A549 (cell line): ENCODE measurements at regions not wholly inside any gene's neighbourhood (a gene's known extent, or its start where the extent isn't known, plus 50 kb on each side); places are given as distances from the start of the nearest gene placed in this dataset.

Experiments
- ATAC-seq, 2 experiments: fragments of 200-7000 bp in 1 of 2; fragments of >200 bp in 1 of 2; cut with Nextera tagmentation in 1 of 2; cut with Tn5 transposase in 1 of 2; 3 replicates each; pipeline versions ENCODE4 v1.8.0 to v1.9.1; 2018 to 2020; ENCODE audit warnings: mild to moderate bottlenecking in 1 of 2, moderate library complexity in 1 of 2
- CTCF ChIA-PET: fragments of 300-600 bp; sonication (Branson Sonifier 250); formaldehyde crosslinking; extraction: SDS; loops from one replicate; lab custom pipeline; 2021; ENCODE audit warnings: antibody characterized with exemption, inconsistent platforms; lab: Yijun Ruan, JAX
- POLR2A ChIA-PET: fragments of 350-600 bp; formaldehyde crosslinking; extraction: SDS; loops from one replicate; lab custom pipeline; 2021; ENCODE audit warnings: antibody characterized with exemption, inconsistent platforms; lab: Yijun Ruan, JAX
- DNase-seq, 2 experiments: peaks; one replicate each; pipeline versions ENCODE4 v3.0.0 to v3.0.0-alpha.2; 2011 to 2016; ENCODE audit warnings: low read depth in 1 of 2, low spot score in 1 of 2
- FAIRE-seq: peaks from 2 replicates; lab custom pipeline; 2011; peaks lifted over from hg19 to GRCh38; lab: Jason Lieb, UNC
- H3K27ac ChIP-seq, 2 experiments: fragments of >200 bp; sonication (Bioruptor Twin); formaldehyde crosslinking; 3 replicates each; pipeline ENCODE4 v1.5.1; 2016 to 2017
- H3K4me1 ChIP-seq: fragments of >200 bp; sonication (Bioruptor Twin); formaldehyde crosslinking; 3 replicates; pipeline ENCODE4 v1.6.1; 2016
- H3K4me2 ChIP-seq: fragments of >200 bp; sonication (Bioruptor Twin); formaldehyde crosslinking; 3 replicates; pipeline ENCODE4 v1.6.1; 2016
- H3K4me3 ChIP-seq: fragments of >200 bp; sonication (Bioruptor Twin); formaldehyde crosslinking; 3 replicates; pipeline ENCODE4 v1.5.1; 2016
- H3K9me3 ChIP-seq: fragments of >200 bp; sonication (Bioruptor Twin); formaldehyde crosslinking; 3 replicates; pipeline ENCODE4 v1.6.1; 2016
- BCL3 ChIP-seq: fragments of >200 bp; sonication (Bioruptor Twin); formaldehyde crosslinking; IDR thresholded peaks from 3 replicates; pipeline ENCODE4 v1.6.1; 2016
- CHD4 ChIP-seq: fragments of 200-600 bp; sonication (generic); IDR thresholded peaks from 2 replicates; pipeline ENCODE4 v1.6.1; 2016; ENCODE audit warnings: antibody characterized with exemption, mild to moderate bottlenecking, borderline replicate concordance
- CTCF ChIP-seq: fragments of >200 bp; sonication (Bioruptor Twin); formaldehyde crosslinking; IDR thresholded peaks from 3 replicates; pipeline ENCODE4 v1.5.1; 2016
- E2F6 ChIP-seq: IDR thresholded peaks from 2 replicates; pipeline ENCODE4 v1.6.1; 2012; ENCODE audit warnings: low read depth, borderline replicate concordance
- EHMT2 ChIP-seq: fragments of 200-600 bp; sonication (generic); IDR thresholded peaks from 2 replicates; pipeline ENCODE4 v1.6.1; 2016; ENCODE audit warnings: antibody characterized with exemption, low read depth, mild to moderate bottlenecking, moderate library complexity
- ELK1 ChIP-seq: fragments of 150-350 bp; IDR thresholded peaks from 2 replicates; pipeline ENCODE4 v1.6.1; 2014; ENCODE audit warnings: low read depth, mild to moderate bottlenecking, low read length
- ESRRA ChIP-seq: fragments of 150-350 bp; IDR thresholded peaks from 2 replicates; pipeline ENCODE4 v1.6.1; 2014; ENCODE audit warnings: mild to moderate bottlenecking, low read length, borderline replicate concordance
- FOSL2 ChIP-seq, 2 experiments: fragments of 450-650 bp in 1 of 2; fragments of >200 bp in 1 of 2; sonication (Bioruptor Twin) in 1 of 2; formaldehyde crosslinking; IDR thresholded peaks; 2 replicates each; pipeline versions ENCODE4 v1.5.0 to v1.6.1; 2016 to 2020; ENCODE audit warnings: mild to moderate bottlenecking in 1 of 2, moderate library complexity in 1 of 2
- FOXS1 ChIP-seq: fragments of 250-450 bp; sonication (Bioruptor Pico); IDR thresholded peaks from 2 replicates; pipeline ENCODE4 v1.5.0; 2020; ENCODE audit warnings: mild to moderate bottlenecking, moderate library complexity
- HDAC2 ChIP-seq: fragments of 200-600 bp; sonication (generic); IDR thresholded peaks from 2 replicates; pipeline ENCODE4 v1.6.1; 2016
- HOXB13 ChIP-seq: fragments of 250-450 bp; sonication (Bioruptor Pico); IDR thresholded peaks from 2 replicates; pipeline ENCODE4 v1.5.0; 2020; ENCODE audit warnings: low read depth, mild to moderate bottlenecking, moderate library complexity
- JUN ChIP-seq, 2 experiments: fragments of >200 bp; sonication (Bioruptor Twin); formaldehyde crosslinking; IDR thresholded peaks; 2 replicates in 1 of 2; 3 replicates in 1 of 2; pipeline ENCODE4 v1.6.1; 2016 to 2017
- KDM1A ChIP-seq: fragments of 200-600 bp; sonication (generic); IDR thresholded peaks from 2 replicates; pipeline ENCODE4 v1.6.1; 2016; ENCODE audit warnings: low read depth, mild to moderate bottlenecking
- MYC ChIP-seq: IDR thresholded peaks from 2 replicates; pipeline ENCODE4 v1.6.1; 2012; ENCODE audit warnings: mild to moderate bottlenecking, inconsistent platforms, low read length, improper control_type of control experiment, borderline replicate concordance
- NR3C1 ChIP-seq: fragments of >200 bp; sonication (Bioruptor Twin); formaldehyde crosslinking; IDR thresholded peaks from 3 replicates; pipeline ENCODE4 v1.6.1; 2017
- POLR2AphosphoS2 ChIP-seq: conservative IDR thresholded peaks from 2 replicates; pipeline ENCODE4 v1.6.1; 2012; ENCODE audit warnings: low read length, improper control_type of control experiment, inconsistent platforms
- RARB ChIP-seq: fragments of 250-450 bp; sonication (Bioruptor Pico); IDR thresholded peaks from 2 replicates; pipeline ENCODE4 v1.8.0; 2021; ENCODE audit warnings: mild to moderate bottlenecking, moderate library complexity
- SREBF2 ChIP-seq: fragments of 450-650 bp; IDR thresholded peaks from 2 replicates; pipeline ENCODE4 v1.6.1; 2014; ENCODE audit warnings: mild to moderate bottlenecking, moderate library complexity
- TP53 ChIP-seq: fragments of 250-450 bp; sonication (Bioruptor Pico); IDR thresholded peaks from 2 replicates; pipeline ENCODE4 v1.5.0; 2021; ENCODE audit warnings: mild to moderate bottlenecking, moderate library complexity
- USF2 ChIP-seq: fragments of 450-650 bp; IDR thresholded peaks from 2 replicates; pipeline ENCODE4 v1.6.1; 2014; ENCODE audit warnings: antibody characterized with exemption
- WGBS: methylation state at CpG from one replicate; pipeline ENCODE4 v1.1.6; 2017; ENCODE audit errors: missing lambda C conversion rate; 5-methylcytosine and 5-hydroxymethylcytosine counted together
- TF ChIP-seq, protein P1 (sequence below): fragments of 250-450 bp; sonication (Bioruptor Pico); IDR thresholded peaks from 2 replicates; pipeline ENCODE4 v1.5.0; 2021; ENCODE audit warnings: mild to moderate bottlenecking, moderate library complexity, borderline replicate concordance
- TF ChIP-seq, protein P2 (sequence below): fragments of 250-450 bp; sonication (Bioruptor Pico); IDR thresholded peaks from 2 replicates; pipeline ENCODE4 v1.5.0; 2020; ENCODE audit warnings: low read depth, mild to moderate bottlenecking, moderate library complexity

- Histone ChIP-seq H3K9me3 (no peaks in the 10 kb centered on the region), H3K27ac (no peak overlapping the region), H3K4me3 (no peak overlapping the region), H3K4me1 (no peaks in the 10 kb centered on the region; the same call in 2 of the 3 replicates), H3K4me2 (no peak overlapping the region)
- TF ChIP-seq MYC: no peak
- no peak for TF ChIP-seq JUN (IDR thresholded peaks at IDR 0.05)
- TF ChIP-seq E2F6: no peak
- no peak for TF ChIP-seq BCL3
- no peak for TF ChIP-seq ELK1
- no peak for TF ChIP-seq USF2
- no peak for TF ChIP-seq TP53 (CRISPR knock-in tag)
- TF ChIP-seq CTCF: no peak
- TF ChIP-seq FOSL2 (IDR thresholded peaks at IDR 0.05): no peak
- TF ChIP-seq FOSL2 (CRISPR knock-in tag; IDR thresholded peaks at IDR 0.05): no peak
- no peak for TF ChIP-seq NR3C1
- TF ChIP-seq EHMT2: no peak
- TF ChIP-seq, protein P1, sequence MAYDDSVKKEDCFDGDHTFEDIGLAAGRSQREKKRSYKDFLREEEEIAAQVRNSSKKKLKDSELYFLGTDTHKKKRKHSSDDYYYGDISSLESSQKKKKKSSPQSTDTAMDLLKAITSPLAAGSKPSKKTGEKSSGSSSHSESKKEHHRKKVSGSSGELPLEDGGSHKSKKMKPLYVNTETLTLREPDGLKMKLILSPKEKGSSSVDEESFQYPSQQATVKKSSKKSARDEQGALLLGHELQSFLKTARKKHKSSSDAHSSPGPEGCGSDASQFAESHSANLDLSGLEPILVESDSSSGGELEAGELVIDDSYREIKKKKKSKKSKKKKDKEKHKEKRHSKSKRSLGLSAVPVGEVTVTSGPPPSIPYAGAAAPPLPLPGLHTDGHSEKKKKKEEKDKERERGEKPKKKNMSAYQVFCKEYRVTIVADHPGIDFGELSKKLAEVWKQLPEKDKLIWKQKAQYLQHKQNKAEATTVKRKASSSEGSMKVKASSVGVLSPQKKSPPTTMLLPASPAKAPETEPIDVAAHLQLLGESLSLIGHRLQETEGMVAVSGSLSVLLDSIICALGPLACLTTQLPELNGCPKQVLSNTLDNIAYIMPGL (CRISPR knock-in tag): no peak
- no peak for TF ChIP-seq CHD4
- TF ChIP-seq ESRRA: no peak
- DNase-seq (no peak), ATAC-seq (no peak), FAIRE-seq (no peak)
- ChIA-PET POLR2A (no interaction called here), CTCF (interaction anchor here (1.6 kb wide), 1 partner anchor 61 kb away, joined by 5 read pairs; no protein-coding TSS in a partner anchor)
- 61% methylated on average over 16 of the region's 16 CpGs for WGBS
Observed at GRCh38 chr13:111005808-111006505, 91.1 kb upstream of the ANKRD10 start.

- ATAC-seq (peak; percentile 43 to 50; a peak in 2 of 6 replicates), DNase-seq (peak; percentile 2 to 31), FAIRE-seq (no peak)
- WGBS: 53% methylated on average over 6 of the region's 6 CpGs
- TF ChIP-seq KDM1A (no peak), SREBF2 (no peak), EHMT2 (no peak), FOXS1 (CRISPR knock-in tag) (no peak), HOXB13 (CRISPR knock-in tag) (no peak), ESRRA (no peak), HDAC2 (no peak), RARB (no peak), POLR2AphosphoS2 (no peak)
- TF ChIP-seq, protein P2, sequence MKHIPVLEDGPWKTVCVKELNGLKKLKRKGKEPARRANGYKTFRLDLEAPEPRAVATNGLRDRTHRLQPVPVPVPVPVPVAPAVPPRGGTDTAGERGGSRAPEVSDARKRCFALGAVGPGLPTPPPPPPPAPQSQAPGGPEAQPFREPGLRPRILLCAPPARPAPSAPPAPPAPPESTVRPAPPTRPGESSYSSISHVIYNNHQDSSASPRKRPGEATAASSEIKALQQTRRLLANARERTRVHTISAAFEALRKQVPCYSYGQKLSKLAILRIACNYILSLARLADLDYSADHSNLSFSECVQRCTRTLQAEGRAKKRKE (CRISPR knock-in tag): no peak
- CTCF ChIA-PET: interaction anchor here (1.6 kb wide), 1 partner anchor 62 kb away, joined by 5 read pairs; no protein-coding TSS in a partner anchor
- Histone ChIP-seq H3K9me3 (no peaks in the 10 kb centered on the region), H3K4me3 (no peak overlapping the region), H3K27ac (no peak overlapping the region), H3K4me2 (no peak overlapping the region), H3K4me1 (no peaks in the 10 kb centered on the region; the same call in 2 of the 3 replicates)
- POLR2A ChIA-PET: no interaction called here
Observed at GRCh38 chr13:111005364-111005763, 90.5 kb upstream of the ANKRD10 start.
